Activated naive CD4-positive, alpha-beta T cell treated with anti-CD3 and anti-CD28 coated beads, Interleukin-2, amount 50 U/mL, for 72 hours (primary cell): ENCODE measurements at regions not wholly inside any gene's neighbourhood (a gene's known extent, or its start where the extent isn't known, plus 50 kb on each side); places are given as distances from the start of the nearest gene placed in this dataset.
"Not testable (repeated sequence)": the region's sequence is repeated elsewhere in the genome, so short reads cannot be mapped to it uniquely, and the experiment has no call there.

Source experiments
- ATAC-seq, 2 donors: fragments of 150-1000 bp; cut with Tn5 transposase; 2 replicates each; pipeline ENCODE4 v1.10.0; 2021; ENCODE audit warnings: mild to moderate bottlenecking in 2 of 2, moderate library complexity in 2 of 2
- DNase-seq, 2 donors: peaks; one replicate each; pipeline ENCODE4 v3.0.0; 2021 to 2022; ENCODE audit warnings: low spot score in 2 of 2
- H3K27ac Mint-ChIP-seq, 2 donors: one replicate each; pipeline ENCODE4 v1.8.0; 2022; ENCODE audit warnings: mild to moderate bottlenecking in 2 of 2, mixed read lengths in 2 of 2
- H3K36me3 Mint-ChIP-seq, 2 donors: one replicate each; pipeline ENCODE4 v1.8.0; 2022; ENCODE audit warnings: mixed read lengths in 2 of 2
- H3K9me3 Mint-ChIP-seq, 2 donors: one replicate each; pipeline ENCODE4 v1.8.0; 2022; ENCODE audit warnings: mixed read lengths in 2 of 2

DNA sequence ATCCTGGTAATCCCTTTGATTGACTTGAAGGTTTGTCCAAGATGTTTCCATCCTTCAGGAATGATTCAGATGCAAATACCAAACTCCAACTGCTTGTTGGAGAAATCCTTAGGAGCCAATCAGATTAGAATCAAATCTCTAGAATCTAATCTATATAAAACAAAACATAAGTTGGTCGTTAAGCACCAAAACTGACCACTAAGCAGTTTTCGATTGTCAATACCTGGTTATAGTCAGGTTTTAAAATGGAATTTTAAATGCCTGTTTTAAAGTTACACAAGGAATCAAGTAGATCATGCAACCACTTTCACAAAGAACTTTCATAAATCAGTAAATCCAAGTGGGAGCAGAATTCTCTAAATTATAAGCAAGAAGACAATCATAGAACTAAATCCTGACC, 236.1 kb downstream of the PARM1 start:
- no peak for DNase-seq
- Mint-ChIP-seq H3K9me3 (peaks cover 0 to 5% of the 10 kb centered on the region in 2 donors), H3K27ac (no peak overlapping the region), H3K36me3 (peaks cover 0 to 6% of the 10 kb centered on the region in 2 donors)
- no peak for ATAC-seq

DNA sequence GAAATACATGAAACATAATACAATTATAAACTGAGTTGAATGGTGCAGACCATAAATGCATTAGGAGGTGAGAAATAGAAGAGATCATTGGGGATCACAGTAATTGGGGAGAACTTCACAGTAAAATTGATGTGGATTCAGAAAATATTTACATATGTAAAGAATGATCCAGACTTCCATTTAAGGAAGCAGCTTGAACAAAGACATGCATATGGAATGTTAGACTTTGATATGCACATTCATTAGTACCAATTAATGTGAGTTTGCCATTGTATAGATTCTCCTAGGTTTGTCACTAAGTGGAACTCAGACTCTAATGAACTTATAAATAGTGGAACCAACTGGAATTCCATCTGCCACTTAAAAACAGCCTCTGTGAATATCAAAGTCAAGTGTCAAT, 235.6 kb downstream of the PARM1 start:
- Mint-ChIP-seq H3K36me3 (peaks cover 0 to 6% of the 10 kb centered on the region in 2 donors), H3K27ac (no peak overlapping the region), H3K9me3 (peaks cover 0 to 5% of the 10 kb centered on the region in 2 donors)
- DNase-seq (no peak), ATAC-seq (no peak)

DNA sequence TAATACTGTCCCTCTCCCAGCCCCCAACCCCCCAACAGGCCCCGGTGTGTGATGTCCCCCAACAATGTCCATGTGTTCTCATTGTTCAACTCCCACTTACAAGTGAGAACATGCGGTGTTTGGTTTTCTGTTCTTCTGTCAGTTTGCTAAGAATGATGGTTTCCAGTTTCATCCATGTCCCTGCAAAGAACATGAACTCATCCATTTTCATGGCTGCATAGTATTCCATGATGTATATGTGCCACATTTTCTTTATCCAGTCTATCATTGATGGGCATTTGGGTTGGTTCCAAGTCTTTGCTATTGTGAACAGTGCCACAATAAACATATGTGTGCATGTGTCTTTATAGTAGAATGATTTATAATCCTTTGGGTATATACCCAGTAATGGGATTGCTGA, 232.2 kb downstream of the PARM1 start:
- H3K9me3 Mint-ChIP-seq = peaks cover 0 to 11% of the 10 kb centered on the region in 2 donors
- H3K27ac Mint-ChIP-seq, DNase-seq, H3K36me3 Mint-ChIP-seq, ATAC-seq: not testable (repeated sequence)

DNA sequence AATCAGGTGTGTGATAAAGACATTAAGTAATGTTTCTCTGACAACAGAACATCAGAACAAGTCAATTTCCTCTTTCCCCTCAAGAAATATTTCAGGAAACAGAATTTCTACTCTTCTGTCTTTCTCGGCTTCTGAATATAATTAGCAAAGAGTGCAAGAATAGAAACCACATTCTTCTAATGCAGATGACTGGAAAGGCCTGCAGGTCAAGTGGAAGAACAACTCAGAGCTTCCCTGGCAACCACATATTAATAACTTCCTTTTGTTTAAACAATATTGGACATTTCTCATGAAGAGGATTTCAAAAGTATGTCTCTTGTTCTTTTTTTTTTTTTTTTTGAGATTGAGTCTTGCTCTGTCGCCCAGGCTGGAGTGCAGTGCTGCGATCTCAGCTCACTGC, 225.5 kb downstream of the PARM1 start:
- peaks cover 10 to 11% of the 10 kb centered on the region in 2 donors for H3K36me3 Mint-ChIP-seq
- peaks cover 12 to 25% of the 10 kb centered on the region in 2 donors for H3K9me3 Mint-ChIP-seq
- H3K27ac Mint-ChIP-seq = no peak overlapping the region
- ATAC-seq (no peak), DNase-seq (no peak)

DNA sequence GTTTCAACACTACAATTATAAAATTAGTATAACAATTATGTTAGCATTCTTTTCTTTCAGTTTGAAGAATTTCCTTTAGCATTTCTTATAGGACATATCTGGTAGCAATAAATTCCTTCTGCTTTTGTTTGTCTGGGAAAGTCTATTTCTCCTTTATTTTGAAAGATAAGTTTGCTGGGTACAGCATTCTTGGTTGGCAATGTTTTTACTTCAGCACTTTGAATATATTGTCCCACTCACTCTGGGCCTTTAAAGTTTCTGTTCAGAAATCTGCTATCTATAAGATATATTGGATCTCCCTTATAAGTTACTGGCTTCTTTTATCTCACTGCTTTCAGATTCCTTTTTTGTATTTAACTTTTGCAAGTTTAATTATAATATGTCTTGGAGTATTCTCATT, 222.1 kb downstream of the PARM1 start:
- no peak for DNase-seq
- H3K36me3 Mint-ChIP-seq = peaks cover 10 to 11% of the 10 kb centered on the region in 2 donors
- no peak for ATAC-seq
- H3K9me3 Mint-ChIP-seq = peaks cover 12 to 19% of the 10 kb centered on the region in 2 donors
- H3K27ac Mint-ChIP-seq = no peak overlapping the region

DNA sequence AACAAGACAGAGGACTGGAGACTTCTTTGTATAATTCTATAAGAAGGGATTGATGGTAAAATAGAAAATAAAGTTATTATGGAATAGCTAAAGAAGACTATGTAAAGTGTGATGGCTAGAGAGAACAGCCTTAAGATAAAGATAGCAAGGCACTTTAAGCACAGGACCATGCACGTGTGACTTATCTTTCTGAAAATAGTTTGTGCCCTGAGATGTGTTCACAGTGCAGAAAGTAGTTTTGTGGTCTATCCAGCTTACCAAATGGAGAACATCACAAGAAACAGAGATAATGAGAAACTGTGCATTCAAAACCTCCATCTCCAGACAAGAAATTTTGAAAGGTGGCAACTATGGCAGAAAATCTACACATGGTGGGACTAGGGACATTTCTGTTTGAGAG, 213.3 kb downstream of the PARM1 start:
- DNase-seq (no peak), ATAC-seq (no peak)
- Mint-ChIP-seq H3K9me3 (no peaks in the 10 kb centered on the region), H3K27ac (no peak overlapping the region), H3K36me3 (no peaks in the 10 kb centered on the region)

DNA sequence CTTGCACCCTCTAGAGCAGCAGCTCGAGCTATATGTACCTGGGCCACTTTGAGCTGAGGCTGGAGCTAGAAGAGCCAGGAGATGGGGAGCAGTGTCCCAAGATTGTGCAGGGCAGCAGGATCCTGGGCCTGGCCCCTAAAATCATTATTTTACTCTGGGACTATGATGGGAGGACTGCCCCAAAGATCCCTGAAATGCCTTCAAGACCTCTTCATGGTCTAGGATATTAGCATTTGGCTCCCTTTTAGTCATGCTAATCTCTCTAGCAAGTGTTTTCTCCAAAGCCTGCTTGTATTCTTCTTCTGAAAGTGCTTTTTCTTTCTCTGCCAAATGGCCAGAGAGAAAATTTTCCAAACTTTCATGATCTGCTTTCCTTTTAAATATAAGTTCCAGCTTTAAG, 211.6 kb downstream of the PARM1 start:
- H3K9me3 Mint-ChIP-seq = no peaks in the 10 kb centered on the region
- H3K36me3 Mint-ChIP-seq = no peaks in the 10 kb centered on the region
- no peak overlapping the region for H3K27ac Mint-ChIP-seq
- no peak for ATAC-seq
- DNase-seq = no peak

DNA sequence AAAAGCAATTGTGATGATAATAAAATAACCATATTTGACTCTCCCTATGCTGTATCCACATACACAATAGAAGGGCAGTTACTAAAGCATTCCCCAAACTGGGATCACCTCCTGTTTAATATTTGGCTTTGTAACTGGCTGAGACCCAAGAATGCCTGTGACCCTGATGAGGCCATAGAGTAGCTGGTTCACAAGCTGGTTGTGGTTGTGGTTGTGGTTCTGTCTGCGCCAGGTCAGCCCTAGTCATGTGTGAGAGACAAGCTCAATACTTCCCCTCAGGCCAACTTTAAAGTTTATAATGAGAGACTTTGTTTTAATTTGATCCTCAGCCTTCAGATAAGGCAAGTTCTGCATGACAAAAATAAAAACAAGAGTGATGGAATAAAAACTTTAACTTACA, 209.9 kb downstream of the PARM1 start:
- H3K27ac Mint-ChIP-seq = no peak overlapping the region
- ATAC-seq = no peak
- no peaks in the 10 kb centered on the region for H3K9me3 Mint-ChIP-seq
- no peaks in the 10 kb centered on the region for H3K36me3 Mint-ChIP-seq
- DNase-seq = no peak

DNA sequence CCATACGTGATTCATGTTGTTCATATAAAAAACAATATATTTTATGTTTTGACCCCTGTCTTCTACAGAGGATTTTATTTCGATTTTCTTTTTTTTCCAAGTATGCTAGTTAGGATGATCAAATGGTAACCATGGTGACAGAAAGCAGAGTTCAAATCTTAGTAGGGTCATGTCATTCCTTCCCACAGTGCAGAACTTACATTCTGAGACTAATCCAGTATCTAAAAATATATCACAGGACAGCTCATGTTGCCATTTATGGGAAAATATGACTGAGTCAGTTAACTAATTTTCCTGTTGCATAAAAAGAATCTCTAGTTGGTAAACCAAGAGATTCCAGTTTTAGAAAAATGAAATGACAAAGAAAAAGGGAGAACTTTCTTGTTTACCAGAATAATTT, 209.5 kb downstream of the PARM1 start:
- no peaks in the 10 kb centered on the region for H3K36me3 Mint-ChIP-seq

DNA sequence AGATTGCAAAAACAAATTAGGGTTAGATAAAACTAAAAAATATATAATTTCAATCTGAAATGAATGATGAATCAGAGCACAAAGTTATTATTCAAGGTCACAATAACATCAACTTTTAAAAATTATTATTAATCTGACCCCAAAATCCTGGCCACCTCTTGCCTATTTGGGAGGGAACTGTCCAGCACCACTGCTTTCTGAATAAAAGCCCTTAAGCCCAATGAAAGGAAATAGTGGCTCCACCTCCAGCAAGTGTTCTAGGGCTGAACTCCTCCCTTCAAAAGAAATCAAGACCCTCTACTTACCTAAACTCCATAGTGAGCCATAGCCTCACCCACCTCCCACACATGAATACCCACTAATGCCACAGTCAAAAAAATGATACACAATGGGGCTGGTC, 208.2 kb downstream of the PARM1 start:
- no peak for DNase-seq

More for the DNA sequence above, 209.5 kb downstream of the PARM1 start:
- DNase-seq = no peak
- ATAC-seq = no peak
- Mint-ChIP-seq H3K27ac (no peak overlapping the region), H3K9me3 (no peaks in the 10 kb centered on the region)

DNA sequence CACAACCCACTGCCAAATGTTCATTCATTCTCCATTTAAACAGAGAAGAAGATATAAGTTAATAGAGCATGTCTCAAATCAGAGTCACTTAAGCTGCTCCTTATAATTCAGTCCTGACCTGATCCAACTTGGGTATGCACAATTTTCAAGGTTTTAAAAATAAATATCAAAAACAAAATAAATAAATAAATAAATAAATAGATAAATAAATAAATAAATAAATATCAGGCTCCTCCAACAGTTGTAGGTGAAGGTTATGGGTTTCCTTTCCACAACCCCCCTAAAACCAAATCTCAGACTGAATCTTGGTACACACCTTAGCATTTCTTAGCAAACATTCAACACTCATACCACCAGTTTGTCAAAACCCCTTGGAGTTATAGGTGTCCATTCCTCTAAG, 204.4 kb downstream of the PARM1 start:
- Mint-ChIP-seq H3K9me3 (peaks cover 4 to 12% of the 10 kb centered on the region in 2 donors), H3K27ac (no peak overlapping the region), H3K36me3 (no peaks in the 10 kb centered on the region)
- ATAC-seq = no peak
- DNase-seq = no peak

More for the DNA sequence above, 208.2 kb downstream of the PARM1 start:
- no peak overlapping the region for H3K27ac Mint-ChIP-seq
- ATAC-seq = no peak
- no peaks in the 10 kb centered on the region for H3K9me3 Mint-ChIP-seq
- H3K36me3 Mint-ChIP-seq = no peaks in the 10 kb centered on the region

DNA sequence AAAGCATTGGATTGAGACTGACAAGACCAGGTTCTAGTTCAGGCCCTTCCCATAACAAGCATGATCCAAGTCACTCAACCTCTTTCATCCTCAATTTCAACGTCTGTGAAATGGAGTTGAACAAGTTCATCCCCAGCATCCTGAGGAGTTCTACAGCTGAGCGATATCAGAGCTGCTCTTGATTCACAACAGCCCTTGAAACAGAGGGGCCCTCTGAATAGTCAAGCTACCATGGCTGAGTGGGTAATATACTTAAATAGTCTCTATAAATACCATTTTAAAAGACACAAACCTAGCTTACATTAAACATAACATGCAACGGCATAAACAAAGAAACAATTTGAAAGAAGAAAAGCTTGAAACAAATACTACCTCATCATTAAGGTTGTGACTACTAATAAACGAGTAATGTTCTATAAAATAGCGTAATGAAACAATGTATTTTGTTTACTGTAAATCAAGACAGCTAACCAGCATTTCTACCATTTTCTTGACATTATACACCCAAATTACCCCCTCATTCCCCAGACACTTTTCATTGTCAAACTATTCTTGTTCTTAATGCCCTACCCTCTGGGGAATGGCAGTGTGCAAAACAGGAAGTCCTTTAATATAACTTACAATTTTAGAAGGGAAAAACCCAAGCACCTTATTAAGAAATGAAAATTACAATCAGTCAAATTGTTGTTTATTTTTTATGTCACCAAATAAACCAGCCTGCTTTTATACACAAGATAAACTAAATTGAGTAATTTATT, 202.3 kb downstream of the PARM1 start:
- DNase-seq (no peak), ATAC-seq (no peak)
- peaks cover 4 to 12% of the 10 kb centered on the region in 2 donors for H3K9me3 Mint-ChIP-seq
- H3K27ac Mint-ChIP-seq = no peak overlapping the region
- H3K36me3 Mint-ChIP-seq = no peaks in the 10 kb centered on the region

DNA sequence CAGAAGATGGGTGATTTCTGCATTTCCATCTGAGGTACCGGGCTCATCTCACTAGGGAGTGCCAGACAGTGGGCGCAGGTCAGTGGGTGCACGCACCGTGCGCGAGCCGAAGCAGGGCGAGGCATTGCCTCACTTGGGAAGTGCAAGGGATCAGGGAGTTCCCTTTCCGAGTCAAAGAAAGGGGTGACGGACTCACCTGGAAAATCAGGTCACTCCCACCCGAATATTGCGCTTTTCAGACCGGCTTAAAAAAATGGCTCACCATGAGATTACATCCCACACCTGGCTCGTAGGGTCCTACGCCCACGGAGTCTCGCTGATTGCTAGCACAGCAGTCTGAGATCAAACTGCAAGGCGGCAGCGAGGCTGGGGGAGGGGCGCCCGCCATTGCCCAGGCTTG, 194.0 kb downstream of the PARM1 start:
- not testable (repeated sequence) for H3K27ac Mint-ChIP-seq, H3K36me3 Mint-ChIP-seq, DNase-seq, ATAC-seq
- H3K9me3 Mint-ChIP-seq = peaks cover 9 to 14% of the 10 kb centered on the region in 2 donors

DNA sequence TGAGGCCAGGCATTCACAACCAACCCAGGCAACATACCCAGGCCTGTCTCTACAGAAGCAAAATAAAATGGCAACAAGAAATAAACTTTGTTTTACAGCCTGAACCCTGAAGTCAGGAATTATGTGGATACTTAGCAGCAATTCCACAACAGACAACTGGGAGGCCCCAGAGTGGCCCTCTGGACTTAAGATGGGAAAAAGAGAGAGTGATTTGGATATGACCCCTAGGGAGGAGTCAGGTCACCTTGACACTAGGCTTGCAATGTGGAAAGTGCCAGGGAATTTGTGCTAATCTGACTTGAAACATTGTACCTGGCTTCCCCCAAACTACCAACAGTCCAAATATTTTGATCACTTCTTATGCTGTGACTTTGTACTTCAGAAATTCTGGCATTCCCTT, 193.1 kb downstream of the PARM1 start:
- no peak for ATAC-seq
- Mint-ChIP-seq H3K9me3 (peaks cover 9 to 20% of the 10 kb centered on the region in 2 donors), H3K36me3 (peaks cover 0 to 7% of the 10 kb centered on the region in 2 donors), H3K27ac (no peak overlapping the region)
- no peak for DNase-seq

DNA sequence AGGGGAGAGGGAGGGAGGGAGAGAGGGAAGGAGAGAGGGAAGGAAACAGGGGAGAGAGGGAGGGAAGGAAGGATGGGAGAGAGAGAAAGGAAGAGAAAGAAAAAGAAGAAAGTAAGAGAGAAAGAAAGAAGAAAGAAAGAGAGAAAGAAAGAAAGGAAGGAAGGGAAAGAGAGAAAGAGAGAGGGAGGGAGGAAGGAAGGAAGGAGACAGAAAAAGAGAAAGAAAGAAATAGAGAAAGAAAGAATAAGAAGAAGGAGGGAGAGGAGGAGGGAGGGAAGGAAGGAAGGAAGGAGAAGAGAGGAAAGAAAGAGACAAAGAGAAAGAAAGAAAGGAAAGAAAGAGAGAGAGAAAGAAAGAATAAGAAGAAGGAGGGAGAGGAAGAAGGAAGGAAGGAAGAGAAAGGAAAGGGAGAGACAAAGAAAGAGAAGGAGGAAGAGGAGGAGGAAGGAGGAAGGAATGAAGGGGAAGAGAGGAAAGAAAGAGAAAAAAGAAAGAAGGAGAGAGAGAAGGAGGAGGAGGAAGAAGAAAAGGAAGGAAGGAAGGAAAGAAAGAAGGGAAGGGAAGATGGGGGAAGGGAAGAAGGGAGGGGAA, 189.6 kb downstream of the PARM1 start:
- Mint-ChIP-seq H3K36me3 (peaks cover 0 to 11% of the 10 kb centered on the region in 2 donors), H3K9me3 (peaks cover 20 to 27% of the 10 kb centered on the region in 2 donors), H3K27ac (no peak overlapping the region)
- ATAC-seq (no peak), DNase-seq (no peak)

DNA sequence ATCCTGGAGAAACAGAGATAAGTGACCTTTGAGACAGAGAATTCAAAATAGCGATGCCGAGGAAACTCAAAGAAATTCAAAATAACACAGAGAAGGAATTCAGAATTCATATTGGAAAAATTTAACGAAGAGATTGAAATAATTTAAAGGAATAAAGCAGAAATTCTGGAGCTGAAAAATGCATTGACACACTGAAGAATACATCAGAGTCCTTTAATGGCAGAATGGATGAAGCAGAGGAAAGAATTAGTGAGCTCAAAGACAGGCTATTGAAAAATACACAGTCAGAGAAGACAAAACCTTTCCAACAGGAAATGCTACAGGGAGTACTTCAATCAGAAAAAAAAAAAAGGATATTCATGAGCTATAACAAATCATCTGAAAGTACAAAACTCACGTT, 185.8 kb downstream of the PARM1 start:
- Mint-ChIP-seq H3K27ac (no peak overlapping the region), H3K9me3 (peaks cover 20 to 40% of the 10 kb centered on the region in 2 donors), H3K36me3 (peaks cover 0 to 4% of the 10 kb centered on the region in 2 donors)
- no peak for ATAC-seq
- DNase-seq = no peak

DNA sequence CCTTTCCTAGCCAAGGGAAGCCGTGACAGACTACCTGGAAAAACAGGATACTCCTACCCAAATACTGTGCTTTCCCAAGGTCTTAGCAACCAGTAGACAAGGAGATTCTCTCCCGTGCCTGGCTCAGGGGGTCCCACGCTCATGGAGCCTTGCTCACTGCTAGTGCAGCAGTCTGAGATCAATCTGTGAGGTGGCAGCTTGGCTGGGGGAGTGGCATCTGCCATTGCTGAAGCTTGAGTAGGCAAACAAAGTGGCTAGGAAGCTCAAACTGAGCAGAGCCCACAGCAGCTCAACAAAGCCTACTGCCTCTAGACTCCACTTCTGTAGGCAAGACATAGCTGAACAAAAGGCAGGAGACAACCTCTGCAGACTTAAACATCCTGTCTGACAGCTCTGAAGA, 177.1 kb downstream of the PARM1 start:
- no peak for DNase-seq
- Mint-ChIP-seq H3K9me3 (peaks cover 19 to 21% of the 10 kb centered on the region in 2 donors), H3K27ac (no peak overlapping the region), H3K36me3 (peaks cover 0 to 4% of the 10 kb centered on the region in 2 donors)
- no peak for ATAC-seq
